Loucy (cell line): ENCODE measurements at regions not wholly inside any gene's neighbourhood (a gene's known extent, or its start where the extent isn't known, plus 50 kb on each side); places are given as distances from the start of the nearest gene placed in this dataset.

Experiments
- CTCF ChIP-seq: fragments of 200-600 bp; sonication (generic); conservative IDR thresholded peaks from 2 replicates; pipeline ENCODE4 v1.5.1; 2014; ENCODE audit warnings: mild to moderate bottlenecking, antibody characterized with exemption, low read length
- EZH2phosphoT487 ChIP-seq: fragments of 200-600 bp; IDR thresholded peaks from 2 replicates; pipeline ENCODE4 v1.6.1; 2018; ENCODE audit warnings: antibody characterized with exemption, mild to moderate bottlenecking, moderate library complexity, borderline replicate concordance

GRCh38 chr9:89919171-89919681 is 314.4 kb downstream of the GADD45G start:
- TF ChIP-seq CTCF (peak; percentile 51), EZH2phosphoT487 (no peak)
